ENCODE measurements at regions not wholly inside any gene's neighbourhood (a gene's known extent, or its start where the extent isn't known, plus 50 kb on each side); places are given as distances from the start of the nearest gene placed in this dataset.

- no peak for DNase-seq (ENCODE audit: low spot score)
Observed at GRCh38 chr5:2491846-2492245, 259.6 kb downstream of the IRX2 start.

- no peak for DNase-seq (ENCODE audit: low spot score)
Observed at GRCh38 chr5:2489306-2489705, 262.2 kb downstream of the IRX2 start.

GRCh38 chr5:2488593-2488992, 262.9 kb downstream of the IRX2 start:
- no peak for DNase-seq (ENCODE audit: low spot score)

- DNase-seq (ENCODE audit: low spot score) = no peak
Observed at GRCh38 chr5:2487152-2487763, 264.2 kb downstream of the IRX2 start.

- DNase-seq (ENCODE audit: low spot score) = no peak
Observed at GRCh38 chr5:2486373-2486772, 265.1 kb downstream of the IRX2 start.

GRCh38 chr5:2482778-2483177, 268.7 kb downstream of the IRX2 start:
- DNase-seq (ENCODE audit: low spot score) = no peak

- no peak for DNase-seq (ENCODE audit: low spot score)
Observed at GRCh38 chr5:2480871-2481270, 270.6 kb downstream of the IRX2 start.

- DNase-seq (ENCODE audit: low spot score) = no peak
Observed at GRCh38 chr5:2475902-2476301, 275.6 kb downstream of the IRX2 start.

GRCh38 chr5:2472670-2473069, 278.8 kb downstream of the IRX2 start:
- no peak for DNase-seq (ENCODE audit: low spot score)

- no peak for DNase-seq (ENCODE audit: low spot score)
Observed at GRCh38 chr5:2471152-2471879, 280.2 kb downstream of the IRX2 start.

- no peak for DNase-seq (ENCODE audit: low spot score)
Observed at GRCh38 chr5:2466966-2467365, 284.5 kb downstream of the IRX2 start.

GRCh38 chr5:2465383-2465782, 286.1 kb downstream of the IRX2 start:
- no peak for DNase-seq (ENCODE audit: low spot score)

- DNase-seq (ENCODE audit: low spot score) = no peak
Observed at GRCh38 chr5:2464141-2464540, 287.3 kb downstream of the IRX2 start.

GRCh38 chr5:2461701-2462691, 289.5 kb downstream of the IRX2 start:
- no peak for DNase-seq (ENCODE audit: low spot score)

GRCh38 chr5:2460098-2460497, 291.4 kb downstream of the IRX2 start:
- DNase-seq (ENCODE audit: low spot score) = no peak

- no peak for DNase-seq (ENCODE audit: low spot score)
Observed at GRCh38 chr5:2459251-2459650, 292.2 kb downstream of the IRX2 start.

GRCh38 chr5:2455878-2456277, 295.6 kb downstream of the IRX2 start:
- DNase-seq (ENCODE audit: low spot score) = no peak

GRCh38 chr5:2454876-2455275, 296.6 kb downstream of the IRX2 start:
- DNase-seq (ENCODE audit: low spot score) = no peak

- DNase-seq (ENCODE audit: low spot score) = no peak
Observed at GRCh38 chr5:2453781-2454180, 297.7 kb downstream of the IRX2 start.

GRCh38 chr5:2451100-2451499, 300.4 kb downstream of the IRX2 start:
- no peak for DNase-seq (ENCODE audit: low spot score)

- DNase-seq (ENCODE audit: low spot score) = no peak
Observed at GRCh38 chr5:2442496-2443354, 308.8 kb downstream of the IRX2 start.

Measured in hematopoietic multipotent progenitor cell treated with erythropoietin and hydrocortisone succinate and interleukin-3 and kit ligand, for 15 days (in vitro differentiated cells).